ENCODE measurements at regions not wholly inside any gene's neighbourhood (a gene's known extent, or its start where the extent isn't known, plus 50 kb on each side); places are given as distances from the start of the nearest gene placed in this dataset.

DNA sequence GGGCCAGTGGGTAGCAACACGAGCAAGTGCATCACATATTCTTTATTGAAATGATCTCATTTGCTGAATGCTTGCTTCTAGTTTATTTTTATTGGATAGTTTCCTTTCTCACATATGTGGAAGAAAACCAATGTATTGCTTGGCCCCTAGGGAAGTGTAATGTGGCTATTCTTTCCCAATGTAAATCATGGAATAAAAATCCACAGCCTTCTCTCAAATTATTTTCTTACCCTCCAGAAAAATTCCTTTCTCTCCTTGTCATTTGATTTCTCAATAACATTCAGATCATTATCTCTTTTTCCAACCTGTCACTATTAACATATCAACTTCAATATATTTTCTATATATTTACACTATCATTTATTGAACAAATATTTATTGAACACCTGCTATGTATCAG lies 51.9 kb upstream of the PTPRK start:
- Histone ChIP-seq H3K4me2 (replicated peaks; ENCODE audit: extremely low read depth, low read length, poor library complexity, severe bottlenecking) (no peak overlapping the region), H3K27ac (ENCODE audit: low read depth in 1 of 2, low read length in 2 of 2) (no peak overlapping the region), H3K9ac (ENCODE audit: insufficient read depth, low read length, poor library complexity, severe bottlenecking) (no peak overlapping the region), H3K27me3 (ENCODE audit: control insufficient read depth in 2 of 2, insufficient read depth in 2 of 2, low read length in 2 of 2) (no peaks in the 10 kb centered on the region), H3K9me3 (replicated peaks in 1 of 2; ENCODE audit: control insufficient read depth in 1 of 2, insufficient read depth in 1 of 2, low read length in 2 of 2) (peaks cover 0 to 3% of the 10 kb centered on the region in 2 donors), H4K20me1 (ENCODE audit: insufficient read depth, low read length) (no peaks in the 10 kb centered on the region), H2AFZ (ENCODE audit: insufficient read depth, low read depth, low read length, poor library complexity, severe bottlenecking) (no peak overlapping the region), H3K4me1 (ENCODE audit: control insufficient read depth in 1 of 2, insufficient read depth in 2 of 2, low read length in 2 of 2) (no peaks in the 10 kb centered on the region), H3K79me2 (ENCODE audit: insufficient read depth, low read length) (no peaks in the 10 kb centered on the region), H3K4me3 (replicated peaks in 1 of 3; ENCODE audit: low read depth in 2 of 3, low read length in 3 of 3) (no peak overlapping the region), H3K36me3 (replicated peaks in 1 of 2; ENCODE audit: control insufficient read depth in 1 of 2, insufficient read depth in 2 of 2, low read length in 2 of 2) (no peaks in the 10 kb centered on the region)
- TF ChIP-seq, protein P1, sequence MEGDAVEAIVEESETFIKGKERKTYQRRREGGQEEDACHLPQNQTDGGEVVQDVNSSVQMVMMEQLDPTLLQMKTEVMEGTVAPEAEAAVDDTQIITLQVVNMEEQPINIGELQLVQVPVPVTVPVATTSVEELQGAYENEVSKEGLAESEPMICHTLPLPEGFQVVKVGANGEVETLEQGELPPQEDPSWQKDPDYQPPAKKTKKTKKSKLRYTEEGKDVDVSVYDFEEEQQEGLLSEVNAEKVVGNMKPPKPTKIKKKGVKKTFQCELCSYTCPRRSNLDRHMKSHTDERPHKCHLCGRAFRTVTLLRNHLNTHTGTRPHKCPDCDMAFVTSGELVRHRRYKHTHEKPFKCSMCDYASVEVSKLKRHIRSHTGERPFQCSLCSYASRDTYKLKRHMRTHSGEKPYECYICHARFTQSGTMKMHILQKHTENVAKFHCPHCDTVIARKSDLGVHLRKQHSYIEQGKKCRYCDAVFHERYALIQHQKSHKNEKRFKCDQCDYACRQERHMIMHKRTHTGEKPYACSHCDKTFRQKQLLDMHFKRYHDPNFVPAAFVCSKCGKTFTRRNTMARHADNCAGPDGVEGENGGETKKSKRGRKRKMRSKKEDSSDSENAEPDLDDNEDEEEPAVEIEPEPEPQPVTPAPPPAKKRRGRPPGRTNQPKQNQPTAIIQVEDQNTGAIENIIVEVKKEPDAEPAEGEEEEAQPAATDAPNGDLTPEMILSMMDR (IDR thresholded peaks at IDR 0.05) = no peak
- WGBS (ENCODE audit: insufficient coverage) = no CpG with 5 or more reads among the region's 1 CpG
- H3K27ac Mint-ChIP-seq = no peak overlapping the region
- peaks cover 0 to 11% (median 2%) of the 10 kb centered on the region in 7 donors for H3K9me3 Mint-ChIP-seq
- no peak overlapping the region for H3K4me3 Mint-ChIP-seq
- no peak for DNase-seq
- peaks cover 1 to 3% (median 1%) of the 10 kb centered on the region in 3 donors for H3K27me3 Mint-ChIP-seq (ENCODE audit: low read depth in 3 of 3)
- no peaks in the 10 kb centered on the region for H3K4me1 Mint-ChIP-seq
- intact Hi-C loops (cut with micrococcal nuclease) = no loop called here
- H3K36me3 Mint-ChIP-seq = no peaks in the 10 kb centered on the region

DNA sequence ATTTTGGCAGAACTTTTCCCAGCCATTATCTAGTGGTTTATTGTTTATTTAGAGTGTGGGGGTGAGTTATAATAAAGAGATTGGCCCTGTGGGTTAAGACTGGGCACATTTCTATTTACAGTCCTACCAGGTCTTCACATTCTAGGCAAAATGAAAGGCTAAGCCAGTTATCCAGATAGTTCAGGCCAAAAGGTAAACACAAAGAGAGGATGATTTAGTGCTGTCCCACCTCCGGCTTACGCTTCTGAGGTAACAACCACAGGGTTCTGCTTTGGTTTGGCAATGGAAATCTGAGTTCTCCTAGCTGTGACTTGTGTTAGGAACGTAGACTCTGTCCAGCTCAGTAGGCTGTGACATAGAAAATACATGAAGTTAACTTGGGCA lies 50.3 kb upstream of the PTPRK start:
- no peak for DNase-seq
- H2AFZ ChIP-seq (ENCODE audit: insufficient read depth, low read depth, low read length, poor library complexity, severe bottlenecking) = no peak overlapping the region
- H3K27ac Mint-ChIP-seq = no peak overlapping the region
- no peak overlapping the region for H3K4me2 ChIP-seq (replicated peaks; ENCODE audit: extremely low read depth, low read length, poor library complexity, severe bottlenecking)
- no peak overlapping the region for H3K4me3 ChIP-seq (replicated peaks in 1 of 3; ENCODE audit: low read depth in 2 of 3, low read length in 3 of 3)
- H3K27ac ChIP-seq (ENCODE audit: low read depth in 1 of 2, low read length in 2 of 2) = no peak overlapping the region
- no peaks in the 10 kb centered on the region for H3K79me2 ChIP-seq (ENCODE audit: insufficient read depth, low read length)
- H4K20me1 ChIP-seq (ENCODE audit: insufficient read depth, low read length) = no peaks in the 10 kb centered on the region
- H3K9me3 Mint-ChIP-seq = peaks cover 0 to 11% (median 2%) of the 10 kb centered on the region in 7 donors
- H3K4me1 ChIP-seq (ENCODE audit: control insufficient read depth in 1 of 2, insufficient read depth in 2 of 2, low read length in 2 of 2) = no peaks in the 10 kb centered on the region
- no peak overlapping the region for H3K9ac ChIP-seq (ENCODE audit: insufficient read depth, low read length, poor library complexity, severe bottlenecking)
- H3K27me3 ChIP-seq (ENCODE audit: control insufficient read depth in 2 of 2, insufficient read depth in 2 of 2, low read length in 2 of 2) = no peaks in the 10 kb centered on the region
- peaks cover 0 to 3% of the 10 kb centered on the region in 2 donors for H3K9me3 ChIP-seq (replicated peaks in 1 of 2; ENCODE audit: control insufficient read depth in 1 of 2, insufficient read depth in 1 of 2, low read length in 2 of 2)
- TF ChIP-seq, protein P1 (IDR thresholded peaks at IDR 0.05) = no peak
- intact Hi-C loops (cut with micrococcal nuclease) = no loop called here
- H3K36me3 ChIP-seq (replicated peaks in 1 of 2; ENCODE audit: control insufficient read depth in 1 of 2, insufficient read depth in 2 of 2, low read length in 2 of 2) = no peaks in the 10 kb centered on the region
- H3K4me1 Mint-ChIP-seq = no peaks in the 10 kb centered on the region
- 100% methylated on average over 2 of the region's 3 CpGs for WGBS (ENCODE audit: insufficient coverage)
- peaks cover 1% of the 10 kb centered on the region in 3 donors for H3K27me3 Mint-ChIP-seq (ENCODE audit: low read depth in 3 of 3)
- H3K4me3 Mint-ChIP-seq = no peak overlapping the region
- H3K36me3 Mint-ChIP-seq = no peaks in the 10 kb centered on the region
